Smooth muscle cell (in vitro differentiated cells): ENCODE measurements at regions not wholly inside any gene's neighbourhood (a gene's known extent, or its start where the extent isn't known, plus 50 kb on each side); places are given as distances from the start of the nearest gene placed in this dataset.
A peak's percentile ranks its signal among the peaks of the same experiment; 100 is the strongest.

Source experiments
- DNase-seq: peaks from one replicate; lab custom pipeline; 2025; ENCODE audit not compliant: unreplicated experiment; lab: John Stamatoyannopoulos, UW
- H2AFZ ChIP-seq: fragments of 200-600 bp; sonication (generic); 2 replicates; pipeline ENCODE4 v1.6.0; 2016; ENCODE audit warnings: antibody characterized with exemption, low read depth, mild to moderate bottlenecking
- H3F3A ChIP-seq: fragments of 200-600 bp; sonication (generic); 2 replicates; pipeline ENCODE4 v1.6.0; 2017; ENCODE audit warnings: antibody characterized with exemption, low read depth
- H3K27ac ChIP-seq: fragments of 200-600 bp; sonication (generic); 2 replicates; pipeline ENCODE4 v1.5.1; 2016; ENCODE audit warnings: low read depth, mild to moderate bottlenecking
- H3K27me3 ChIP-seq: fragments of 200-600 bp; sonication (generic); 2 replicates; pipeline ENCODE4 v1.6.1; 2016; ENCODE audit warnings: low read depth, mild to moderate bottlenecking
- H3K36me3 ChIP-seq: fragments of 200-600 bp; sonication (generic); 2 replicates; pipeline ENCODE4 v1.5.1; 2016; ENCODE audit warnings: low read depth
- H3K4me1 ChIP-seq: fragments of 200-600 bp; sonication (generic); 2 replicates; pipeline ENCODE4 v1.5.1; 2016; ENCODE audit warnings: low read depth
- H3K4me2 ChIP-seq: fragments of 200-600 bp; sonication (generic); 2 replicates; pipeline ENCODE4 v1.6.0; 2016; ENCODE audit warnings: mild to moderate bottlenecking
- H3K4me3 ChIP-seq: fragments of 200-600 bp; sonication (generic); 2 replicates; pipeline ENCODE4 v1.5.1; 2016; ENCODE audit warnings: mild to moderate bottlenecking
- H3K79me2 ChIP-seq: fragments of 200-600 bp; sonication (generic); 2 replicates; pipeline ENCODE4 v1.6.0; 2016; ENCODE audit warnings: low read depth, mild to moderate bottlenecking
- H3K9ac ChIP-seq: fragments of 200-600 bp; sonication (generic); 2 replicates; pipeline ENCODE4 v1.6.0; 2016; ENCODE audit warnings: low read depth
- H3K9me3 ChIP-seq: fragments of 200-600 bp; sonication (generic); replicated peaks from 2 replicates; pipeline ENCODE4 v1.5.1; 2016; ENCODE audit warnings: low read depth
- H4K20me1 ChIP-seq: fragments of 200-600 bp; sonication (generic); 2 replicates; pipeline ENCODE4 v1.6.0; 2016; ENCODE audit warnings: low read depth
- WGBS: methylation state at CpG from one replicate; pipeline ENCODE4 v1.1.7; 2016; ENCODE audit warnings: low lambda C conversion rate; 5-methylcytosine and 5-hydroxymethylcytosine counted together
- TF ChIP-seq, protein P1 (sequence below): fragments of 200-600 bp; sonication (generic); IDR thresholded peaks from 2 replicates; pipeline ENCODE4 v1.5.1; 2017; ENCODE audit warnings: borderline replicate concordance, mild to moderate bottlenecking, antibody characterized with exemption; ENCODE audit not compliant: insufficient read depth, poor library complexity, severe bottlenecking

DNA sequence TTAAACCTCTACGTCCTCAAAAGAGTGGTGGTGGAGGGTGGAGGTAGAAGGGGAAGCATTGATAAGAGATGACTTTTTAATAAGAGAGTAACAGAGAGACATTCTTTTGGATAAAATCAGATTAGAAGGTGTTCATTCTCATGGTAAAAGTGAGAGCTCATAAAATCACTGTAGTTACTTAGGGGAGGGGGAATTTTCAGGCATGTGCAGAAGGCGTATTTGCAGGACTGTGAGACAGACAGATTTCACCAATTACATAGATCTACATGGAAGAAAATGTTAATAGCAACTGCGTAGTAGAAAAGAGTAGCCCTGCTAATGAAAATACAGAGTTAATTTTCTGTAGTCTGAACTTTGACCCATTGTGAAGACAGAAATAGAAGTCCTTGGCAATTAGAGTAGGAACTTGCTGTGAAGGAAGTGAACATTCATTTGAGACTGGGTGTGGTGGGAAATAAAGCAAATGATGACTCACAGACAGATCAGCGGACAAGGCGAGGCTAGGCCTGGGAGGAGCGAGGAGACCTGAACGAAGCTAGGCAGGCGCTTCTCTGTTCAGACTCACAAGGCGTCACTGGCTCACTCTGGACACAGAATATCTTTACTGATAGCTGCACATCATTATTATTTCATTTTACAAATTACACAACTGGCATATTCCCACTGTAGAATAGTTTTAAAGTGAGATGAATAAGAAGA, 57.2 kb upstream of the FAM9C start:
- TF ChIP-seq, protein P1, sequence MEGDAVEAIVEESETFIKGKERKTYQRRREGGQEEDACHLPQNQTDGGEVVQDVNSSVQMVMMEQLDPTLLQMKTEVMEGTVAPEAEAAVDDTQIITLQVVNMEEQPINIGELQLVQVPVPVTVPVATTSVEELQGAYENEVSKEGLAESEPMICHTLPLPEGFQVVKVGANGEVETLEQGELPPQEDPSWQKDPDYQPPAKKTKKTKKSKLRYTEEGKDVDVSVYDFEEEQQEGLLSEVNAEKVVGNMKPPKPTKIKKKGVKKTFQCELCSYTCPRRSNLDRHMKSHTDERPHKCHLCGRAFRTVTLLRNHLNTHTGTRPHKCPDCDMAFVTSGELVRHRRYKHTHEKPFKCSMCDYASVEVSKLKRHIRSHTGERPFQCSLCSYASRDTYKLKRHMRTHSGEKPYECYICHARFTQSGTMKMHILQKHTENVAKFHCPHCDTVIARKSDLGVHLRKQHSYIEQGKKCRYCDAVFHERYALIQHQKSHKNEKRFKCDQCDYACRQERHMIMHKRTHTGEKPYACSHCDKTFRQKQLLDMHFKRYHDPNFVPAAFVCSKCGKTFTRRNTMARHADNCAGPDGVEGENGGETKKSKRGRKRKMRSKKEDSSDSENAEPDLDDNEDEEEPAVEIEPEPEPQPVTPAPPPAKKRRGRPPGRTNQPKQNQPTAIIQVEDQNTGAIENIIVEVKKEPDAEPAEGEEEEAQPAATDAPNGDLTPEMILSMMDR = no peak
- Histone ChIP-seq H3K27ac (peak overlapping the region; percentile 57), H3K9ac (no peak overlapping the region), H2AFZ (peak overlapping the region; percentile 22), H3K4me1 (peaks cover 19% of the 10 kb centered on the region), H3K79me2 (no peaks in the 10 kb centered on the region), H3F3A (no peaks in the 10 kb centered on the region), H3K36me3 (no peaks in the 10 kb centered on the region), H4K20me1 (no peaks in the 10 kb centered on the region), H3K27me3 (no peaks in the 10 kb centered on the region), H3K4me2 (peak overlapping the region; percentile 19), H3K9me3 (no peaks in the 10 kb centered on the region), H3K4me3 (no peak overlapping the region)
- 32% methylated on average over 9 of the region's 9 CpGs for WGBS
- no peak for DNase-seq

DNA sequence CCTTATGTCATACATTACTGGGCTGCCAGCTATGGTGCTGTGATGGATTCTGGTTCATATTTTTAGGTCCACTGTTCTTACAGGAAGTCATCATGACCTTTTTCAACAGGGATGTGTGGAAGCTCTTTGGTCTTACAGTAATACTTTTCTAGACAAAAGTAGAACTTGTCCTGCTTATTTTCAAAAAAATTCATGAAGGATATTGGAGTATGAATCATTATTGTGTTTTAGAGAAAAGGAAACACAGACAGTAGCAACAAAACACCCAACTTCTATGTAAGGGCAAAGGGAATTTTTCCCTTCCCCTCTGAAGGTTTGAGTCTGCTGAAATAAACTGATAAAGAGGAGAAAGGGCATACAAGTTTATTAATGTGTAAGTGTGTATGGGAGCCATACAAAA, 54.7 kb upstream of the FAM9C start:
- no peak overlapping the region for H2AFZ ChIP-seq
- no peak for DNase-seq

DNA sequence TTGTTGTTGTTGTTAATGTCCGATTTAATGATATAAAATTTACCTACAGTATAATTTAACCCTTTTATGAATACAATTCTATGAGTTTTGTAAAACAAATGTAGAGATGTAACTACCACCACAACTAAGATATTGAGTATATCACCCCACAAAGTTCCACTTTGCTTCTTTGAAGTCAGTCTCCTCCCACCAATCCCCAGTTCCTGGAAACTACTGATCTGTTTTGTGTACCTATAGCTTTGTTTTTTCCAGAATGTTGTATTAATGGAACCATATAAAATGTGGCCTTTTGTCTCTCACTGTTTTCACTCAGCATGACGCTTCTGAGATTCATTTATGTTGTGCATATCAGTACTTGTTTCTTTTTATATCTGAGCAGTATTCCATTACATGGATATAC, 52.3 kb upstream of the FAM9C start:
- H3K79me2 ChIP-seq = no peaks in the 10 kb centered on the region
- no peak overlapping the region for H3K9ac ChIP-seq
- no peak overlapping the region for H3K4me3 ChIP-seq
- TF ChIP-seq, protein P1 = no peak
- H3F3A ChIP-seq = peaks cover 6% of the 10 kb centered on the region
- DNase-seq = no peak
- H3K27me3 ChIP-seq = no peaks in the 10 kb centered on the region
- H3K4me1 ChIP-seq = peaks cover 21% of the 10 kb centered on the region
- H3K4me2 ChIP-seq = no peak overlapping the region
- 90% methylated on average over 2 of the region's 2 CpGs for WGBS
- H3K9me3 ChIP-seq = no peaks in the 10 kb centered on the region
- no peaks in the 10 kb centered on the region for H4K20me1 ChIP-seq
- H3K36me3 ChIP-seq = no peaks in the 10 kb centered on the region
- no peak overlapping the region for H3K27ac ChIP-seq
- H2AFZ ChIP-seq = no peak overlapping the region

More for the DNA sequence above, 54.7 kb upstream of the FAM9C start:
- H3K36me3 ChIP-seq = no peaks in the 10 kb centered on the region
- H3K9me3 ChIP-seq = no peaks in the 10 kb centered on the region
- H3K27ac ChIP-seq = peak overlapping the region; percentile 49
- H4K20me1 ChIP-seq = no peaks in the 10 kb centered on the region
- peaks cover 6% of the 10 kb centered on the region for H3F3A ChIP-seq
- H3K9ac ChIP-seq = no peak overlapping the region
- no peak overlapping the region for H3K4me3 ChIP-seq
- TF ChIP-seq, protein P1 = no peak
- H3K4me2 ChIP-seq = no peak overlapping the region
- H3K27me3 ChIP-seq = no peaks in the 10 kb centered on the region
- peaks cover 31% of the 10 kb centered on the region for H3K4me1 ChIP-seq
- H3K79me2 ChIP-seq = no peaks in the 10 kb centered on the region

DNA sequence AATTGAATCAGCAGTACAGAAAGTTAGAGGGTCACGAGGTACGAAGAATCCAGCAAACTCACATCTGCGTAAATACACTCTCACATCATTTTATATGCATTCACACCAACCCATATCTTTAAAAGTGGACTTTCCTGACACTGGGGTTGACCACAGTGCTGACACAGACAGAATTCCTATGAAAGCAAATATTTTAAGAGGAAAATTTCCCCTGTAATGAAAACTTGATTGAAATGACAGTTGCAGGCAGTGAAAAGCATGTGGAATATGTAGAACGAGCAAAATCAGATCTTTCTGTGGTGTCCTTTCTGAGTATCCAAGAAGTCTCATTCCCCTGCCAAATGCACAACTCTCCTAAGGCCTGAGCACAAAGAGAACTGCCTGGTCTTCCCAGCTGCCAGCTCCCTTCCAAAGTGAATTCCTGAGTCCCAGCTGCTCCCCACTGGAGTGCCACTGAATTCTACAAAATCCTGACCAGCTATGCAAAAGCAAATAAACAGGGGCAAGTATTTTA, 50.5 kb upstream of the FAM9C start:
- Histone ChIP-seq H3K9ac (no peak overlapping the region), H4K20me1 (no peaks in the 10 kb centered on the region), H3K27me3 (no peaks in the 10 kb centered on the region), H3F3A (peaks cover 15% of the 10 kb centered on the region), H3K36me3 (no peaks in the 10 kb centered on the region), H3K27ac (peak overlapping the region; percentile 86), H3K79me2 (no peaks in the 10 kb centered on the region), H2AFZ (peak overlapping the region; percentile 15), H3K9me3 (no peaks in the 10 kb centered on the region), H3K4me3 (no peak overlapping the region), H3K4me1 (peaks cover 25% of the 10 kb centered on the region), H3K4me2 (peak overlapping the region; percentile 75)
- 19% methylated on average over 4 of the region's 4 CpGs for WGBS
- TF ChIP-seq, protein P1 = no peak
- DNase-seq = no peak
